Heart left ventricle (tissue), 13 donors: ENCODE measurements at regions not wholly inside any gene's neighbourhood (a gene's known extent, or its start where the extent isn't known, plus 50 kb on each side); places are given as distances from the start of the nearest gene placed in this dataset.

Experiments
- CTCF ChIP-seq, 12 donors: fragments of 200-600 bp; sonication (generic) in 4 of 12; IDR thresholded peaks; one replicate each; pipeline versions ENCODE4 v1.5.0 to v1.8.0; 2018 to 2022; ENCODE audit warnings: antibody characterized with exemption in 12 of 12, mild to moderate bottlenecking in 5 of 12
- POLR2A ChIP-seq, 2 donors: fragments of 450-650 bp; IDR thresholded peaks; one replicate each; pipeline ENCODE4 v1.6.1; 2017; ENCODE audit warnings: antibody characterized with exemption in 2 of 2, mild to moderate bottlenecking in 2 of 2, moderate library complexity in 2 of 2
- donor health status: ischemic (EF 13 %, LVEDD 7.1; RV severe dilation, severe dysfunction).
- donor health status: DM: no; HTN: yes; CAD: no.
- donor health status: DM: no; HTN: no; CAD: no.
- donor health status: ischemic (EF 25% LVEDD 6.9; RV normal size, moderate dysfunction).
- donor health status: ischemic (EF 25% LVEDD 5.7; RV mildly dilated, moderate dysfunction).
- donor health status: ischemic (EF 35%, LVEDD 5.7; RV mildly dilated, moderate dysfunction).
- donor health status: nonischemic (EF 11% LVEDD 7.7; RV severe dilation, severe dysfunction).
- donor health status: DM: yes; HTN: yes; CAD: no.
- donor health status: PGD.
- donor health status: ischemic (EF 29% LVEDD 5.4; RV normal size, mild dysfunction).
- donor health status: nonischemic (EF 23%, LVEDD 6.1; RV moderate dilation, normal function).

- TF ChIP-seq CTCF (IDR thresholded peaks at IDR 0.05) (no peak), POLR2A (IDR thresholded peaks at IDR 0.05) (no peak)
Measured at GRCh38 chrX:137999071-137999470, 433.1 kb downstream of the ZIC3 start.
